H1 (cell line): ENCODE measurements at regions not wholly inside any gene's neighbourhood (a gene's known extent, or its start where the extent isn't known, plus 50 kb on each side); places are given as distances from the start of the nearest gene placed in this dataset.

Experiments
- ASH2L ChIP-seq: fragments of 200-600, 300-600 bp; sonication (generic); IDR thresholded peaks from one replicate; pipeline ENCODE4 v1.7.1; 2017; ENCODE audit warnings: low read length
- CEBPB ChIP-seq: IDR thresholded peaks from 2 replicates; pipeline ENCODE4 v1.6.1; 2012; ENCODE audit warnings: low read depth, low read length
- CREB1 ChIP-seq: IDR thresholded peaks from 2 replicates; pipeline ENCODE4 v1.6.1; 2012; ENCODE audit warnings: inconsistent platforms
- KDM5A ChIP-seq: fragments of 200-600 bp; IDR thresholded peaks from 2 replicates; pipeline ENCODE4 v1.7.1; 2012; ENCODE audit warnings: mild to moderate bottlenecking, low read length, inconsistent platforms, mixed read lengths
- POLR2AphosphoS5 ChIP-seq: IDR thresholded peaks from 2 replicates; pipeline ENCODE4 v1.6.1; 2011; ENCODE audit warnings: low read depth, low read length
- RXRA ChIP-seq: IDR thresholded peaks from 2 replicates; pipeline ENCODE4 v1.6.1; 2011; ENCODE audit warnings: low read depth, mild to moderate bottlenecking, low read length, moderate library complexity; ENCODE audit not compliant: insufficient read depth
- SP1 ChIP-seq: IDR thresholded peaks from 2 replicates; pipeline ENCODE4 v1.6.1; 2011; ENCODE audit warnings: low read depth, low read length
- SRF ChIP-seq: IDR thresholded peaks from 2 replicates; pipeline ENCODE4 v1.6.1; 2011; ENCODE audit warnings: mild to moderate bottlenecking, low read depth, low read length, moderate library complexity

GRCh38 chr4:15340902-15341732 lies 86.7 kb upstream of the C1QTNF7 start (continued):
- TF ChIP-seq SRF: no peak
- TF ChIP-seq CREB1: no peak
- no peak for TF ChIP-seq RXRA
- TF ChIP-seq SP1: no peak
- TF ChIP-seq CEBPB: no peak
- no peak for TF ChIP-seq ASH2L
- no peak for TF ChIP-seq POLR2AphosphoS5
- TF ChIP-seq KDM5A: no peak
